ENCODE measurements at regions not wholly inside any gene's neighbourhood (a gene's known extent, or its start where the extent isn't known, plus 50 kb on each side); places are given as distances from the start of the nearest gene placed in this dataset.

GRCh38 chr15:88323976-88324740 is 67.6 kb upstream of the NTRK3 start:
- no peak for DNase-seq (ENCODE audit: extremely low spot score)
- Histone ChIP-seq H3K4me1 (no peaks in the 10 kb centered on the region), H3K9me3 (no peaks in the 10 kb centered on the region), H3K36me3 (no peaks in the 10 kb centered on the region), H3K4me3 (no peak overlapping the region), H3K27ac (replicated peaks in 1 of 4) (no peak overlapping the region), H3K27me3 (peaks cover 0 to 38% (median 0%) of the 10 kb centered on the region in 4 donors)
- intact Hi-C loops (cut with DNase I): no loop called here
- 52% methylated on average over 11 of the region's 18 CpGs for WGBS
- TF ChIP-seq, protein P1, sequence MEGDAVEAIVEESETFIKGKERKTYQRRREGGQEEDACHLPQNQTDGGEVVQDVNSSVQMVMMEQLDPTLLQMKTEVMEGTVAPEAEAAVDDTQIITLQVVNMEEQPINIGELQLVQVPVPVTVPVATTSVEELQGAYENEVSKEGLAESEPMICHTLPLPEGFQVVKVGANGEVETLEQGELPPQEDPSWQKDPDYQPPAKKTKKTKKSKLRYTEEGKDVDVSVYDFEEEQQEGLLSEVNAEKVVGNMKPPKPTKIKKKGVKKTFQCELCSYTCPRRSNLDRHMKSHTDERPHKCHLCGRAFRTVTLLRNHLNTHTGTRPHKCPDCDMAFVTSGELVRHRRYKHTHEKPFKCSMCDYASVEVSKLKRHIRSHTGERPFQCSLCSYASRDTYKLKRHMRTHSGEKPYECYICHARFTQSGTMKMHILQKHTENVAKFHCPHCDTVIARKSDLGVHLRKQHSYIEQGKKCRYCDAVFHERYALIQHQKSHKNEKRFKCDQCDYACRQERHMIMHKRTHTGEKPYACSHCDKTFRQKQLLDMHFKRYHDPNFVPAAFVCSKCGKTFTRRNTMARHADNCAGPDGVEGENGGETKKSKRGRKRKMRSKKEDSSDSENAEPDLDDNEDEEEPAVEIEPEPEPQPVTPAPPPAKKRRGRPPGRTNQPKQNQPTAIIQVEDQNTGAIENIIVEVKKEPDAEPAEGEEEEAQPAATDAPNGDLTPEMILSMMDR (IDR thresholded peaks at IDR 0.05): no peak
- TF ChIP-seq POLR2AphosphoS5 (IDR thresholded peaks at IDR 0.05) (no peak), POLR2A (IDR thresholded peaks at IDR 0.05; ENCODE audit: low read depth) (no peak), EP300 (IDR thresholded peaks at IDR 0.05) (no peak)

DNA sequence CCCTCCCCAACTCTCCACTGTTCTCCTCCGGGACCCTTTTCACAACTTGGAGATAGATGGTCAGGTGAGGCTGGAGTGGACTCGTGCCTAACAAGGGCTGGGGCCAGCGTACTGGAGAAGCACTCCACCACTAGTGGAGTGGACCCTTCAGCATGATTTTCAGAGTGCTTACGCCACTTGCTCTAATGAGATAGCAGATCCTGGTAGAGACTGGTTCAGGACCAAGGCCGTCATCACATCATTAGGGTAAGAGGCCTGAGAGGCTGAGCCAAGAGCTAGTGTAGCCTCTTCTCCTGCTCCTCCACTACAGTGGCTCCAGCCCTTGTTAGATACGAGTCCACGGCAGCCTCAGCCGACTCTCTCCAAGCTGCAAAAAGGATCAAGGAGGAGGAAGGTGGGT is 66.9 kb upstream of the NTRK3 start:
- DNase-seq (ENCODE audit: extremely low spot score): no peak
- no peak overlapping the region for H3K4me3 ChIP-seq
- H3K27ac ChIP-seq (replicated peaks in 1 of 4): no peak overlapping the region
- H3K4me1 ChIP-seq: no peaks in the 10 kb centered on the region
- WGBS: 80% methylated on average over 8 of the region's 8 CpGs
- H3K27me3 ChIP-seq: peaks cover 0 to 38% (median 0%) of the 10 kb centered on the region in 4 donors
- intact Hi-C loops (cut with DNase I): no loop called here
- TF ChIP-seq, protein P1 (IDR thresholded peaks at IDR 0.05): no peak
- TF ChIP-seq POLR2AphosphoS5 (IDR thresholded peaks at IDR 0.05) (no peak), POLR2A (IDR thresholded peaks at IDR 0.05; ENCODE audit: low read depth) (no peak), EP300 (IDR thresholded peaks at IDR 0.05) (no peak)
- H3K36me3 ChIP-seq: no peaks in the 10 kb centered on the region
- no peaks in the 10 kb centered on the region for H3K9me3 ChIP-seq

DNA sequence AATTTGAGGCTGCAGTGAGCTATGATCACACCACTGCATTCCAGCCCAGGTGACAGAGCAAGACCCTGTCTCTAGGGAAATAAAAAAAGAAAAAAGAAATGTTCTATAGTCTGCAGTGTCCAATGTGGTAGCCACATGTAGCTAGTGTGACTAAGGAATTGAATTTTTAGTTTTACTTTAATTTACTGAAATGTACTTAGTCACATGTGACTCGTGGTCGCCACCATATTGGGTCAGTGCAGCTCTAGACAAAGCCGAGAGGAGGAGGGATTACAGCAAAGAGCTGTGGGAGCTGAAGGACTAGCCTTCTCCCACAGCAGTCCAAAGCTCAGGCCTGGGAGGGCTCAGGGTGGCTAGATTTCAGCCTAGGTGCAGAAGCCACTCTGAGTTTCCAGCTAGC is 65.9 kb upstream of the NTRK3 start:
- TF ChIP-seq EP300 (IDR thresholded peaks at IDR 0.05): no peak
- TF ChIP-seq POLR2AphosphoS5 (IDR thresholded peaks at IDR 0.05): no peak
- TF ChIP-seq, protein P1 (IDR thresholded peaks at IDR 0.05): no peak
- no peak for TF ChIP-seq POLR2A (IDR thresholded peaks at IDR 0.05; ENCODE audit: low read depth)
- Histone ChIP-seq H3K9me3 (no peaks in the 10 kb centered on the region), H3K27me3 (peaks cover 0 to 38% (median 0%) of the 10 kb centered on the region in 4 donors), H3K36me3 (no peaks in the 10 kb centered on the region), H3K4me1 (no peaks in the 10 kb centered on the region), H3K4me3 (no peak overlapping the region), H3K27ac (replicated peaks in 1 of 4) (no peak overlapping the region)
- DNase-seq (ENCODE audit: extremely low spot score): no peak
- intact Hi-C loops (cut with DNase I): no loop called here
- WGBS: 88% methylated on average over 3 of the region's 3 CpGs

- Histone ChIP-seq H3K27me3 (peaks cover 0 to 37% (median 0%) of the 10 kb centered on the region in 4 donors), H3K27ac (replicated peaks in 1 of 4) (no peak overlapping the region), H3K9me3 (no peaks in the 10 kb centered on the region), H3K4me3 (no peak overlapping the region), H3K4me1 (no peaks in the 10 kb centered on the region), H3K36me3 (no peaks in the 10 kb centered on the region)
- DNase-seq (ENCODE audit: extremely low spot score): no peak
- TF ChIP-seq, protein P1 (IDR thresholded peaks at IDR 0.05): no peak
- TF ChIP-seq EP300 (IDR thresholded peaks at IDR 0.05) (no peak), POLR2A (IDR thresholded peaks at IDR 0.05; ENCODE audit: low read depth) (no peak), POLR2AphosphoS5 (IDR thresholded peaks at IDR 0.05) (no peak)
- 32% methylated on average over 3 of the region's 3 CpGs for WGBS
- intact Hi-C loops (cut with DNase I): no loop called here
Observed at GRCh38 chr15:88321271-88321670, 64.7 kb upstream of the NTRK3 start.

Data from esophagus muscularis mucosa (tissue), 4 donors.